HepG2 (cell line): ENCODE measurements at regions not wholly inside any gene's neighbourhood (a gene's known extent, or its start where the extent isn't known, plus 50 kb on each side); places are given as distances from the start of the nearest gene placed in this dataset.
A peak's percentile ranks its signal among the peaks of the same experiment; 100 is the strongest.

Experiments
- ATAC-seq: fragments of 200-7000 bp; cut with Tn5 transposase; 3 replicates; pipeline ENCODE4 v1.9.1; 2020; ENCODE audit warnings: mild to moderate bottlenecking, moderate library complexity
- BruUV-seq: library from RNA; stranded (reverse); fragments of 400-500 nt; replicated peaks from 2 replicates; lab custom pipeline; 2021; lab: Mats Ljungman, UMichigan
- CTCF ChIA-PET: fragments of 300-600 bp; formaldehyde crosslinking; extraction: SDS; loops from one replicate; lab custom pipeline; 2021; ENCODE audit warnings: low total read pairs, inconsistent platforms, low intra/inter-chr PET ratio; lab: Yijun Ruan, JAX
- POLR2A ChIA-PET: fragments of 350-600 bp; sonication (Branson Sonifier 250); formaldehyde crosslinking; loops from one replicate; lab custom pipeline; 2020; ENCODE audit warnings: antibody characterized with exemption, inconsistent platforms; lab: Yijun Ruan, JAX
- DNase-seq: peaks from one replicate; pipeline ENCODE4 v3.0.0-alpha.2; 2015; ENCODE audit warnings: low spot score
- FAIRE-seq: peaks from 3 replicates; lab custom pipeline; 2011; peaks lifted over from hg19 to GRCh38; lab: Jason Lieb, UNC
- H2AFZ ChIP-seq: one replicate; pipeline ENCODE4 v1.6.1; 2011; ENCODE audit warnings: low read length, inconsistent platforms
- H3K27ac ChIP-seq: fragments of 300-600 bp; 3 replicates; pipeline ENCODE4 v1.8.0; 2011; ENCODE audit warnings: mixed run types, mild to moderate bottlenecking, mixed read lengths, low read length, inconsistent platforms; ENCODE audit not compliant: insufficient read depth; ENCODE audit errors: extremely low read length
- H3K27me3 ChIP-seq, 2 experiments: fragments of 200-600 bp in 1 of 2; 2 replicates in 1 of 2; 3 replicates in 1 of 2; pipeline versions ENCODE4 v1.6.0 to v1.8.0; 2011; ENCODE audit warnings: low read length in 2 of 2, mild to moderate bottlenecking in 2 of 2, moderate library complexity in 2 of 2, inconsistent platforms in 1 of 2; ENCODE audit not compliant: insufficient read depth in 2 of 2, control insufficient read depth in 1 of 2
- H3K36me3 ChIP-seq, 2 experiments: fragments of 200-600 bp in 1 of 2; replicated peaks in 1 of 2; 2 replicates in 1 of 2; 3 replicates in 1 of 2; pipeline versions ENCODE4 v1.5.1 to v1.8.0; 2011; ENCODE audit warnings: low read length in 2 of 2, inconsistent platforms in 1 of 2; ENCODE audit not compliant: insufficient read depth in 2 of 2, control insufficient read depth in 1 of 2
- H3K4me1 ChIP-seq: 2 replicates; pipeline ENCODE4 v1.5.1; 2012; ENCODE audit warnings: low read length, inconsistent platforms; ENCODE audit not compliant: insufficient read depth
- H3K4me2 ChIP-seq: 2 replicates; pipeline ENCODE4 v1.6.0; 2011; ENCODE audit warnings: low read depth, low read length, inconsistent platforms
- H3K4me3 ChIP-seq, 3 experiments: fragments of 200-600 bp in 1 of 3; sonication (generic), shearing (Covaris generic) in 1 of 3; replicated peaks in 1 of 3; 2 replicates each; pipeline ENCODE4 v1.5.1; 2011 to 2016; ENCODE audit warnings: low read length in 3 of 3, inconsistent platforms in 2 of 3, low read depth in 2 of 3, mild to moderate bottlenecking in 2 of 3, control low read depth in 1 of 3, mixed read lengths in 1 of 3; ENCODE audit not compliant: insufficient read depth in 1 of 3
- H3K79me2 ChIP-seq: one replicate; pipeline ENCODE4 v1.6.1; 2011; ENCODE audit warnings: low read length, inconsistent platforms; ENCODE audit not compliant: insufficient read depth
- H3K9ac ChIP-seq: 2 replicates; pipeline ENCODE4 v1.6.0; 2011; ENCODE audit warnings: mild to moderate bottlenecking, low read depth, low read length, inconsistent platforms; ENCODE audit not compliant: insufficient read depth
- H3K9me3 ChIP-seq: 2 replicates; pipeline ENCODE4 v1.5.1; 2012; ENCODE audit warnings: mild to moderate bottlenecking, low read length
- H4K20me1 ChIP-seq: 2 replicates; pipeline ENCODE4 v1.6.0; 2011; ENCODE audit warnings: inconsistent platforms, mild to moderate bottlenecking, low read length, moderate library complexity; ENCODE audit not compliant: insufficient read depth
- CBX1 ChIP-seq: IDR thresholded peaks from one replicate; pipeline ENCODE4 v1.6.1; 2016; ENCODE audit warnings: antibody characterized with exemption, low read depth
- CREM ChIP-seq, 2 experiments: sonication (generic) in 1 of 2; formaldehyde crosslinking in 1 of 2; IDR thresholded peaks; 2 replicates each; pipeline versions ENCODE4 v1.4.0 to v1.6.1; 2016 to 2020; ENCODE audit warnings: antibody characterized with exemption in 1 of 2, mild to moderate bottlenecking in 1 of 2, missing genetic modification reagents in 1 of 2
- FIP1L1 ChIP-seq: fragments of 200-400 bp; formaldehyde crosslinking; IDR thresholded peaks from 2 replicates; pipeline ENCODE4 v1.6.1; 2018; ENCODE audit warnings: low read depth, mild to moderate bottlenecking, low read length, moderate library complexity, borderline replicate concordance; ENCODE audit not compliant: insufficient read depth
- MAFK ChIP-seq, 2 experiments: IDR thresholded peaks in 1 of 2; conservative IDR thresholded peaks in 1 of 2; 2 replicates each; pipeline ENCODE4 v1.6.1; 2011; ENCODE audit warnings: improper control_type of control experiment in 2 of 2, low read length in 2 of 2
- TP53 ChIP-seq: sonication (generic); formaldehyde crosslinking; conservative IDR thresholded peaks from 2 replicates; pipeline ENCODE4 v1.4.0; 2020; ENCODE audit warnings: missing genetic modification reagents
- ZBTB21 ChIP-seq: sonication (generic); formaldehyde crosslinking; IDR thresholded peaks from 2 replicates; pipeline ENCODE4 v1.4.0; 2020; ENCODE audit warnings: missing genetic modification reagents
- WGBS: methylation state at CpG from one replicate; pipeline ENCODE4 v1.1.6; 2017; ENCODE audit warnings: low lambda C conversion rate; 5-methylcytosine and 5-hydroxymethylcytosine counted together
- in situ Hi-C: cut with HindIII; loops from 2 replicates; pipeline ENCODE4 v1.10.0; 2017; ENCODE audit warnings: low pct_unique_long_range_greater_than_20kb; ENCODE audit not compliant: extremely low pct_ligation_motif_present
- intact Hi-C: fragments of 100-400 bp; cut with micrococcal nuclease; formaldehyde crosslinking; loops from one replicate; pipeline ENCODE4 v1.10.0; 2022; ENCODE audit not compliant: unreplicated experiment
- TF ChIP-seq, protein P1 (sequence below): sonication (generic); formaldehyde crosslinking; IDR thresholded peaks from 2 replicates; pipeline ENCODE4 v1.4.0; 2020; ENCODE audit warnings: mild to moderate bottlenecking, missing genetic modification reagents
- TF ChIP-seq, protein P2 (sequence below): IDR thresholded peaks from 2 replicates; pipeline ENCODE4 v1.6.1; 2016; ENCODE audit warnings: missing genetic modification reagents, missing compliant biosample characterization
- TF ChIP-seq, protein P3 (sequence below): sonication (generic); formaldehyde crosslinking; IDR thresholded peaks from 2 replicates; pipeline ENCODE4 v1.4.0; 2020; ENCODE audit warnings: missing genetic modification reagents

GRCh38 chr20:53842301-53843099 lies 227.9 kb downstream of the BCAS1 start:
- Histone ChIP-seq H3K9ac (no peak overlapping the region), H3K4me3 (no peak overlapping the region), H2AFZ (no peak overlapping the region), H3K36me3 (no peaks in the 10 kb centered on the region), H3K27me3 (no peaks in the 10 kb centered on the region; a peak in 1 of 5 replicates), H3K4me2 (no peak overlapping the region), H3K79me2 (no peaks in the 10 kb centered on the region), H3K9me3 (no peaks in the 10 kb centered on the region), H3K27ac (no peak overlapping the region), H3K4me1 (peaks cover 38% of the 10 kb centered on the region), H4K20me1 (no peaks in the 10 kb centered on the region)
- ChIA-PET POLR2A (no interaction called here), CTCF (no interaction called here)
- TF ChIP-seq, protein P1, sequence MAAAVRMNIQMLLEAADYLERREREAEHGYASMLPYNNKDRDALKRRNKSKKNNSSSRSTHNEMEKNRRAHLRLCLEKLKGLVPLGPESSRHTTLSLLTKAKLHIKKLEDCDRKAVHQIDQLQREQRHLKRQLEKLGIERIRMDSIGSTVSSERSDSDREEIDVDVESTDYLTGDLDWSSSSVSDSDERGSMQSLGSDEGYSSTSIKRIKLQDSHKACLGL = no peak
- TF ChIP-seq, protein P2, sequence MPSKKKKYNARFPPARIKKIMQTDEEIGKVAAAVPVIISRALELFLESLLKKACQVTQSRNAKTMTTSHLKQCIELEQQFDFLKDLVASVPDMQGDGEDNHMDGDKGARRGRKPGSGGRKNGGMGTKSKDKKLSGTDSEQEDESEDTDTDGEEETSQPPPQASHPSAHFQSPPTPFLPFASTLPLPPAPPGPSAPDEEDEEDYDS = no peak
- TF ChIP-seq CBX1 (no peak), MAFK (conservative IDR thresholded peaks at IDR 0.05 in 1 of 2, IDR thresholded peaks at IDR 0.05 in 1 of 2; ENCODE audit: low read length in 2 of 2) (peak; percentile 37 to 41; a peak in 2 of 4 replicates), FIP1L1 (no peak)
- no peak for DNase-seq
- FAIRE-seq = no peak
- no peak for ATAC-seq
- WGBS = 85% methylated on average over 1 of the region's 1 CpG
- in situ Hi-C loops (no loop called here), intact Hi-C loops (no loop called here)
- BruUV-seq = no TSS peak

- Histone ChIP-seq H3K27me3 (no peaks in the 10 kb centered on the region; a peak in 1 of 5 replicates), H3K36me3 (no peaks in the 10 kb centered on the region), H3K9me3 (no peaks in the 10 kb centered on the region), H3K4me2 (no peak overlapping the region), H4K20me1 (no peaks in the 10 kb centered on the region), H3K4me1 (peaks cover 41% of the 10 kb centered on the region), H3K4me3 (no peak overlapping the region), H2AFZ (no peak overlapping the region), H3K27ac (no peak overlapping the region), H3K9ac (no peak overlapping the region), H3K79me2 (no peaks in the 10 kb centered on the region)
- ATAC-seq (no peak), DNase-seq (no peak), FAIRE-seq (no peak)
- intact Hi-C loops (no loop called here), in situ Hi-C loops (no loop called here)
- ChIA-PET CTCF (no interaction called here), POLR2A (no interaction called here)
- no TSS peak for BruUV-seq
- WGBS = 57% methylated on average over 2 of the region's 3 CpGs
- TF ChIP-seq CREM (IDR thresholded peaks at IDR 0.05) = no peak
- no peak for TF ChIP-seq CREM (CRISPR knock-in tag; IDR thresholded peaks at IDR 0.05)
- no peak for TF ChIP-seq ZBTB21 (CRISPR knock-in tag)
- TF ChIP-seq TP53 (CRISPR knock-in tag) = no peak
- TF ChIP-seq, protein P3, sequence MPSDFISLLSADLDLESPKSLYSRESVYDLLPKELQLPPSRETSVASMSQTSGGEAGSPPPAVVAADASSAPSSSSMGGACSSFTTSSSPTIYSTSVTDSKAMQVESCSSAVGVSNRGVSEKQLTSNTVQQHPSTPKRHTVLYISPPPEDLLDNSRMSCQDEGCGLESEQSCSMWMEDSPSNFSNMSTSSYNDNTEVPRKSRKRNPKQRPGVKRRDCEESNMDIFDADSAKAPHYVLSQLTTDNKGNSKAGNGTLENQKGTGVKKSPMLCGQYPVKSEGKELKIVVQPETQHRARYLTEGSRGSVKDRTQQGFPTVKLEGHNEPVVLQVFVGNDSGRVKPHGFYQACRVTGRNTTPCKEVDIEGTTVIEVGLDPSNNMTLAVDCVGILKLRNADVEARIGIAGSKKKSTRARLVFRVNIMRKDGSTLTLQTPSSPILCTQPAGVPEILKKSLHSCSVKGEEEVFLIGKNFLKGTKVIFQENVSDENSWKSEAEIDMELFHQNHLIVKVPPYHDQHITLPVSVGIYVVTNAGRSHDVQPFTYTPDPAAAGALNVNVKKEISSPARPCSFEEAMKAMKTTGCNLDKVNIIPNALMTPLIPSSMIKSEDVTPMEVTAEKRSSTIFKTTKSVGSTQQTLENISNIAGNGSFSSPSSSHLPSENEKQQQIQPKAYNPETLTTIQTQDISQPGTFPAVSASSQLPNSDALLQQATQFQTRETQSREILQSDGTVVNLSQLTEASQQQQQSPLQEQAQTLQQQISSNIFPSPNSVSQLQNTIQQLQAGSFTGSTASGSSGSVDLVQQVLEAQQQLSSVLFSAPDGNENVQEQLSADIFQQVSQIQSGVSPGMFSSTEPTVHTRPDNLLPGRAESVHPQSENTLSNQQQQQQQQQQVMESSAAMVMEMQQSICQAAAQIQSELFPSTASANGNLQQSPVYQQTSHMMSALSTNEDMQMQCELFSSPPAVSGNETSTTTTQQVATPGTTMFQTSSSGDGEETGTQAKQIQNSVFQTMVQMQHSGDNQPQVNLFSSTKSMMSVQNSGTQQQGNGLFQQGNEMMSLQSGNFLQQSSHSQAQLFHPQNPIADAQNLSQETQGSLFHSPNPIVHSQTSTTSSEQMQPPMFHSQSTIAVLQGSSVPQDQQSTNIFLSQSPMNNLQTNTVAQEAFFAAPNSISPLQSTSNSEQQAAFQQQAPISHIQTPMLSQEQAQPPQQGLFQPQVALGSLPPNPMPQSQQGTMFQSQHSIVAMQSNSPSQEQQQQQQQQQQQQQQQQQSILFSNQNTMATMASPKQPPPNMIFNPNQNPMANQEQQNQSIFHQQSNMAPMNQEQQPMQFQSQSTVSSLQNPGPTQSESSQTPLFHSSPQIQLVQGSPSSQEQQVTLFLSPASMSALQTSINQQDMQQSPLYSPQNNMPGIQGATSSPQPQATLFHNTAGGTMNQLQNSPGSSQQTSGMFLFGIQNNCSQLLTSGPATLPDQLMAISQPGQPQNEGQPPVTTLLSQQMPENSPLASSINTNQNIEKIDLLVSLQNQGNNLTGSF (CRISPR knock-in tag) = no peak
Observed at GRCh38 chr20:53841741-53842140, 228.7 kb downstream of the BCAS1 start.
